OCI-LY1 (cell line): ENCODE measurements at regions not wholly inside any gene's neighbourhood (a gene's known extent, or its start where the extent isn't known, plus 50 kb on each side); places are given as distances from the start of the nearest gene placed in this dataset.

Source experiments
- H2AFZ ChIP-seq: fragments of 200-600 bp; sonication (generic), shearing (Covaris generic); 2 replicates; pipeline ENCODE4 v1.6.0; 2014; ENCODE audit warnings: antibody characterized with exemption, mild to moderate bottlenecking, low read length
- H3F3A ChIP-seq: fragments of 200-600 bp; sonication (generic), shearing (Covaris generic); 2 replicates; pipeline ENCODE4 v1.6.0; 2014; ENCODE audit warnings: mild to moderate bottlenecking, antibody characterized with exemption, low read length, moderate library complexity; ENCODE audit not compliant: insufficient read depth
- H3K27ac ChIP-seq: fragments of 200-600 bp; sonication (generic); 2 replicates; pipeline ENCODE4 v1.5.1; 2014; ENCODE audit warnings: low read length, mixed run types, mild to moderate bottlenecking, low read depth; ENCODE audit not compliant: poor library complexity, severe bottlenecking
- H3K27me3 ChIP-seq: fragments of 200-600 bp; sonication (generic); 2 replicates; pipeline ENCODE4 v1.6.0; 2014; ENCODE audit warnings: antibody characterized with exemption, mild to moderate bottlenecking, low read length, moderate library complexity; ENCODE audit not compliant: insufficient read depth
- H3K36me3 ChIP-seq: fragments of 200-600 bp; sonication (generic); 2 replicates; pipeline ENCODE4 v1.6.1; 2014; ENCODE audit warnings: mild to moderate bottlenecking, antibody characterized with exemption, low read length, moderate library complexity, mixed read lengths; ENCODE audit not compliant: insufficient read depth
- H3K4me1 ChIP-seq: fragments of 200-600 bp; sonication (generic); 2 replicates; pipeline ENCODE4 v1.5.1; 2014; ENCODE audit warnings: mild to moderate bottlenecking, low read length, moderate library complexity; ENCODE audit not compliant: insufficient read depth, severe bottlenecking
- H3K4me2 ChIP-seq: fragments of 200-600 bp; sonication (generic), shearing (Covaris generic); 2 replicates; pipeline ENCODE4 v1.6.1; 2014; ENCODE audit warnings: low read length
- H3K4me3 ChIP-seq: fragments of 200-600 bp; sonication (generic); 2 replicates; pipeline ENCODE4 v1.5.1; 2014; ENCODE audit warnings: low read length, low read depth, mild to moderate bottlenecking, mixed read lengths; ENCODE audit not compliant: poor library complexity, severe bottlenecking
- H3K79me2 ChIP-seq: fragments of 200-600 bp; shearing (Covaris generic); 2 replicates; pipeline ENCODE4 v1.6.1; 2016; ENCODE audit warnings: mixed run types, low read length, mixed read lengths; ENCODE audit not compliant: insufficient read depth
- H3K9ac ChIP-seq: fragments of 200-600 bp; sonication (generic), shearing (Covaris generic); 2 replicates; pipeline ENCODE4 v1.6.1; 2014; ENCODE audit warnings: mild to moderate bottlenecking, low read length, mixed read lengths
- H3K9me2 ChIP-seq: fragments of 200-600 bp; sonication (generic), shearing (Covaris generic); 2 replicates; pipeline ENCODE4 v1.6.1; 2014; ENCODE audit warnings: low read depth, mild to moderate bottlenecking, low read length, mixed read lengths
- H3K9me3 ChIP-seq: fragments of 200-600 bp; shearing (Covaris generic); 2 replicates; pipeline ENCODE4 v1.6.1; 2014; ENCODE audit warnings: low read length, mixed read lengths
- H4K20me1 ChIP-seq: fragments of 200-600 bp; sonication (generic), shearing (Covaris generic); 2 replicates; pipeline ENCODE4 v1.6.0; 2016; ENCODE audit warnings: mild to moderate bottlenecking, low read length; ENCODE audit not compliant: insufficient read depth
- EZH2 ChIP-seq: fragments of 200-600 bp; sonication (generic), shearing (Covaris generic); IDR thresholded peaks from 2 replicates; pipeline ENCODE4 v1.8.0; 2017; ENCODE audit warnings: borderline replicate concordance, mixed run types, mild to moderate bottlenecking, antibody characterized with exemption, low read length, moderate library complexity, mixed read lengths
- TF ChIP-seq, protein P1 (sequence below): fragments of 200-600 bp; sonication (generic), shearing (Covaris generic); IDR thresholded peaks from 2 replicates; pipeline ENCODE4 v1.5.1; 2017; ENCODE audit warnings: mild to moderate bottlenecking, antibody characterized with exemption, low read length, moderate library complexity, mixed read lengths

DNA sequence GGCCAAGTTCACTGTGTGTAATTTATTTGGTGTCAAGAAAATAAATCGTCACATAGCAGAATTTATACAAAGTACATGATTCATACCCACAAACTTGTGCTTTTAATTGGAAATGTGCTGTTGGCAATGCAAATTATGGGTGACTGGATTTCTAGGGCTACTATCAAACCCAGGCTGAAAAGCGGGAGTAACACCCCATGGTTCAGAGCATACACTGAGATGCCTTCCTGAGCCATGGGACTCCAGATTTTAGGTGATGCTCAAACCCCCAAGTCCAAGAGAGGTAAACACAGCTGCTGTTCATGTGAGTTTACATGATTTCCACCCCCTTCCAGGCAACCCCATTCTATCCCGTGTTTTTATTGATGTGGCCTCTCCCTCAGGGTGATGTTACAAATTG is 565.9 kb upstream of the ID2 start:
- Histone ChIP-seq H3K27me3 (no peaks in the 10 kb centered on the region), H3K27ac (no peak overlapping the region), H3K9me3 (no peaks in the 10 kb centered on the region), H3K9me2 (no peaks in the 10 kb centered on the region), H3K9ac (no peak overlapping the region), H3K4me1 (peaks cover 9% of the 10 kb centered on the region), H3K79me2 (no peaks in the 10 kb centered on the region), H3K36me3 (no peaks in the 10 kb centered on the region), H2AFZ (no peak overlapping the region), H3K4me3 (no peak overlapping the region), H4K20me1 (no peaks in the 10 kb centered on the region), H3K4me2 (no peak overlapping the region), H3F3A (no peaks in the 10 kb centered on the region)
- TF ChIP-seq, protein P1, sequence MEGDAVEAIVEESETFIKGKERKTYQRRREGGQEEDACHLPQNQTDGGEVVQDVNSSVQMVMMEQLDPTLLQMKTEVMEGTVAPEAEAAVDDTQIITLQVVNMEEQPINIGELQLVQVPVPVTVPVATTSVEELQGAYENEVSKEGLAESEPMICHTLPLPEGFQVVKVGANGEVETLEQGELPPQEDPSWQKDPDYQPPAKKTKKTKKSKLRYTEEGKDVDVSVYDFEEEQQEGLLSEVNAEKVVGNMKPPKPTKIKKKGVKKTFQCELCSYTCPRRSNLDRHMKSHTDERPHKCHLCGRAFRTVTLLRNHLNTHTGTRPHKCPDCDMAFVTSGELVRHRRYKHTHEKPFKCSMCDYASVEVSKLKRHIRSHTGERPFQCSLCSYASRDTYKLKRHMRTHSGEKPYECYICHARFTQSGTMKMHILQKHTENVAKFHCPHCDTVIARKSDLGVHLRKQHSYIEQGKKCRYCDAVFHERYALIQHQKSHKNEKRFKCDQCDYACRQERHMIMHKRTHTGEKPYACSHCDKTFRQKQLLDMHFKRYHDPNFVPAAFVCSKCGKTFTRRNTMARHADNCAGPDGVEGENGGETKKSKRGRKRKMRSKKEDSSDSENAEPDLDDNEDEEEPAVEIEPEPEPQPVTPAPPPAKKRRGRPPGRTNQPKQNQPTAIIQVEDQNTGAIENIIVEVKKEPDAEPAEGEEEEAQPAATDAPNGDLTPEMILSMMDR: no peak
- no peak for TF ChIP-seq EZH2

DNA sequence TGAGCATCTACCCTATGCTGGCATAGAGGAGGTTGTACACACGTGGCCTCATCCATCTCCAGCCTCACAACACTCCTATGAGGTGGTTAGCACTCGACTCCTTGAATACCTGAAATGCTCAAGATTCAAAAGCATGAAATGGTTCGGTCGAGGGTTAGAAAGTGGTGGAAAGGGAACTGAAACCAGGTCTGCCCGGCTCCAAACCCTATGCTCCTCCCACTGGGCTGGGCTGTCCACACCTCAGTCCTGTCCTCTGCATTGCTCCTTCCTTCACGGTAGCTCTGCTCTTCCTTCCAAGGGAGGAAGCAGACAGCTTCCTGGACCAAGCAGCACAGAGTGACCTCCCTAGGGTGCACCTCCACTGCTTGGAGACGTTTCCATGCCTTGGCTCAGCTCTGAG is 565.2 kb upstream of the ID2 start:
- H4K20me1 ChIP-seq: no peaks in the 10 kb centered on the region
- no peaks in the 10 kb centered on the region for H3K9me2 ChIP-seq
- no peak overlapping the region for H3K4me3 ChIP-seq
- no peaks in the 10 kb centered on the region for H3K27me3 ChIP-seq
- peaks cover 9% of the 10 kb centered on the region for H3K4me1 ChIP-seq
- no peak overlapping the region for H3K27ac ChIP-seq
- no peaks in the 10 kb centered on the region for H3K9me3 ChIP-seq
- no peak overlapping the region for H3K4me2 ChIP-seq
- no peak for TF ChIP-seq EZH2
- TF ChIP-seq, protein P1: no peak
- H3K79me2 ChIP-seq: no peaks in the 10 kb centered on the region
- H3F3A ChIP-seq: no peaks in the 10 kb centered on the region
- H3K36me3 ChIP-seq: no peaks in the 10 kb centered on the region
- H3K9ac ChIP-seq: no peak overlapping the region
- H2AFZ ChIP-seq: no peak overlapping the region

DNA sequence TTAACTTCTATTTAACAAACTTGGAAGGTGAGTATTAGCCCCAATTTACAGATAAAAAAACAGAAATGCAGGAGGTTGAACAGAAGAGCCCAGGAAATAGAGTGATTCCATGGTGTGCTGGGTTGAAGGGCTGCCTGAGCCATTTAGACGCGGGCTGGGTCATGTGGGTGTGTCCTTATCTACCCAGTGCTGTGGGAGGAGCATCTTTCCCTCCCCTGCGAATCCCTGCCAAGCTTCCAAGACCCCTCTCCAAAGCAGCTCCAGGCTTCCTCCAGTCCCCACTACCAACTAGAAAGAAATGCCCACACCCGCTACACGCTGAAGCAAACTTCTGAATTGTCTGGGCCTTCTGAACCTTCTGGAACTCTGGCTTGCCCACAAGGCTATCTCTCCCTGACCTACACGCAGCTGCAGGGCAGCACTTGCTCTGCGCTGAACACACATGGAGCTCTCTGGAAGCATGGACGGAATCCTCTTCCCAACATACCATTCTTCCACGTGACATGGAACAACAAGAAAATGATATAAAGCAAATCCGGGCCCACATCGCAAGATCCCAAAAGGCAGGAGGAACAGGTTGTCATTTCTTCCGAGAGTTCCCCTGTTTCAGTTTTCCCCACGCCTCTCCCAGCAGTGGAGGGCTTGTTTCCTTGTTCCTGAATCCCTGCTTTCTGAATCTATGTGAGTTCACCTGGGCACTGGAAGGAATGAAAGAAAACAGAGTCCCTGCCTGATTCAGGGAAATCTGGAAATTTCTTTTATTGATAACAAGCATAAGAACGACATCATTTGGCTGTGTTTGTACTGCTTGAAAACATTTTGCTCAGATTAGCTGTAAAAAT is 562.7 kb upstream of the ID2 start:
- Histone ChIP-seq H3K36me3 (no peaks in the 10 kb centered on the region), H3K4me1 (peaks cover 9% of the 10 kb centered on the region), H3K9me3 (no peaks in the 10 kb centered on the region), H3K27me3 (no peaks in the 10 kb centered on the region; the same call in 1 of the 2 replicates), H3K4me3 (no peak overlapping the region), H2AFZ (no peak overlapping the region), H3K27ac (no peak overlapping the region), H4K20me1 (no peaks in the 10 kb centered on the region), H3K79me2 (no peaks in the 10 kb centered on the region), H3K9me2 (no peaks in the 10 kb centered on the region), H3F3A (no peaks in the 10 kb centered on the region), H3K9ac (no peak overlapping the region), H3K4me2 (no peak overlapping the region)
- TF ChIP-seq EZH2: no peak
- TF ChIP-seq, protein P1: no peak
